Amniotic epithelial cell (primary cell): ENCODE measurements at regions not wholly inside any gene's neighbourhood (a gene's known extent, or its start where the extent isn't known, plus 50 kb on each side); places are given as distances from the start of the nearest gene placed in this dataset.

Experiments used
- DNase-seq: peaks from one replicate; pipeline ENCODE4 v3.0.0-alpha.2; 2010; ENCODE audit warnings: low read depth

- DNase-seq = no peak
These were observed 74.3 kb downstream of the RTL6 start for GRCh38 chr22:44423556-44424358.

- DNase-seq = no peak
These were observed 75.2 kb downstream of the RTL6 start for GRCh38 chr22:44422746-44423380.

DNA sequence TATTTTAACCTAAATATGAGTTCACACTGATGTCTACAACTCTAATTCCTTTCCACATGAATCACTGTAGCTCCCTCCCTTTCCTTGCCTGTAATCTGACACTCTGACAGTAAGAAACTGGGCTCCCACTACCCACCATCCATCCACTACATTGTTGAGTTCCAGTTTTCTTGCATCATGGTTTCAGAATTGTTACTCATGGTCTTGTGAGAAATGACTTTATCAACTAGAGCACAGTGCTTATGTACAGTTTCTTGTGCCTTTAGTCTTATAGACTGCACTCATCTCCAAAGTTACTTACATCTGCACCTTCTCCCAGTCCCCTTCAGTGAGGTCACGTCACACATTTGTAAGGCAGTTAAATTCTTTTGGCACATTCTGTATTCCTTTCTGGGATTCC is 78.6 kb downstream of the RTL6 start:
- peak; percentile 10 for DNase-seq

GRCh38 chr22:44413211-44413610 is 84.8 kb downstream of the RTL6 start:
- DNase-seq = no peak

DNA sequence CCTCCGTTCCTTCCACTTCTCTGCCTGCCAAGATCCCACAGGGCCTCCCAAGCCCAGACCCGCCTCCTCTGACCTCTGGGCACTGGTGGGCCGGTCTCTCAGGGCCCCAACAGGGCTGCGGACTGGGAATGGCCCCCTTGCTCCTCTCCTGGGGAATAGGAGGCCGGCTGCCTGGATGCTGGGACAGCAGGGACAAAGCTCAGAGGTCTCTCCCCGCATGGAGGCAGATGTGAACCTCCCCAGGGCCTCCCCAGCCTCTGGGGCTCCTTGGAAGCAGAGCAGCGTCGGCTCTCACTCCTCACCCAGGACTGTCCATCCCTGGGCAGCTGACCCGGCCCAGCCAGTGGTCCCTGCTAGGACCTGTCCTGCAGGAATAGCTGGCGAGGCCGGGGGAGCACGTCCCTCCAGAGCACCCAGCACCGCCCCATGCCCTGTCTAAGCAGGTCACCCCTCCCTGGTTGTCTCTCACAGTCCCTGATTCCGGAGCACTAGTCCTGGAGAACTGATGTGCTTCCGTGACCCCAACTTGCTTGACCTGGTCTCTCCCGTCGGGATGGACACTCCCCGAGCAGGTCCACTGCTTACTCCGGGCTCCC is 85.8 kb downstream of the RTL6 start:
- DNase-seq = no peak

DNA sequence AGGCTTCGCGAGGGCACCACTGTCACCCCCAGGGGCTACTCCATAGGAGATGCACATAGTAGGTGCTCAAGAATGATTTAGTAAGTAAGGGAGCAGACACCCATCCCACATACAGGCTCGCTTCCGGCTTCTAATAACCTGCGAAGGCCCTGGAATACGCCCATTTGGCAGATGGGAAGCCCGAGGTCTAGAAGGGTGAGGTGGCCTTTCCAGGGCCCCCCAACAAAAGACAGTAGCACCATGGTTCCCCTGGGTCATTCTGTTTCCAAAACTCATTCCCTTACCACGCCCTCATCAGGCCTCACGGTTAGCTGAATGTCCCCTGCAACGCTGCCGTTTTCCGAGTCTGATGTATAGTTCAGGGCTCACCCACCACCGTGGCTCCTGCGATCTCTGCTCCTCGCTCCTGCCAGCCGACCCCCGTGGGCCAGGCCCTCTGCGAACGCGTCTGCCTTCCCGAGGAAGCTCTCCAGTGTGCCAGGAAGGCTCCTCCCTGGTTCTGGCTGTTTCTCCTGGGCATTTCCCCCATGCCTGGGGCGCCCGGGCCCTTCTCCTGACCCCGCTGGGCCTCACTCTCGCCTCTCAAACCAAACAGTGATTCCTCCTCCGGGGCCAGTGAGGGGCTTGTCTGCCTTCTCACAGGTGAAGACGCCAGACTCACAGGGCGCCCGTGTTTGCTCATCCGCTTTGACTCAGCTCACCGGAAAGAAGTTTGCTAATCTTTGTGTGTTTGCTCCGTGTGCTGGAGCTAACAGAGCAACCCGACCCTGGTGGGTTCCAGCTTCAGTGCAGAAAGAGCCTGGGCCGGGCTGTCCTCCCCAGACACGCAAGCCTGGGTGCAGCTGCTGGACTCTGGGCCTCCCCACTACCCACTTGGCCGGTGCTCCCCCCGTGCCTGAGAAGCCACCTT is 86.6 kb downstream of the RTL6 start:
- no peak for DNase-seq

GRCh38 chr22:44410451-44410991 is 87.5 kb downstream of the RTL6 start:
- DNase-seq = no peak

GRCh38 chr22:44409974-44410316 is 88.1 kb downstream of the RTL6 start:
- DNase-seq = no peak

- DNase-seq = no peak
These were observed 88.6 kb downstream of the RTL6 start for GRCh38 chr22:44409211-44409973.

DNA sequence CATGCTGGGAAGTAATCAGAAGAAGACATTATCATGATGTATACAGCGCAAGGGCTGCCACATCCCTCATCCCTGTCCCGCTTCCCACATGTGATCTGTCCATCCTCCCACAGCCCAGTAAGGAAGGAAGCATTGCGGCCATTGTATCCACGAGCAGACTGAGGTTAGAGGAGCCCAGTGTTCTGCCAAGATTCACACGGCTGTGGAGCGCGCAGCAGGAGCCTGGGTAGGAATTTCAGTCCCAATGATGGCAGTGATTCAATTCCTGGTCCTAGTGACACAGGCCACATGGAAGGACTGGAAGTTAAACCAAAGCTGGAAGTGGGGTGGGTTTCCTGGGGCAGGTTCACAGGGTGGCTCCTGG is 89.2 kb downstream of the RTL6 start:
- no peak for DNase-seq

GRCh38 chr22:44407987-44408828 is 89.8 kb downstream of the RTL6 start:
- no peak for DNase-seq

DNA sequence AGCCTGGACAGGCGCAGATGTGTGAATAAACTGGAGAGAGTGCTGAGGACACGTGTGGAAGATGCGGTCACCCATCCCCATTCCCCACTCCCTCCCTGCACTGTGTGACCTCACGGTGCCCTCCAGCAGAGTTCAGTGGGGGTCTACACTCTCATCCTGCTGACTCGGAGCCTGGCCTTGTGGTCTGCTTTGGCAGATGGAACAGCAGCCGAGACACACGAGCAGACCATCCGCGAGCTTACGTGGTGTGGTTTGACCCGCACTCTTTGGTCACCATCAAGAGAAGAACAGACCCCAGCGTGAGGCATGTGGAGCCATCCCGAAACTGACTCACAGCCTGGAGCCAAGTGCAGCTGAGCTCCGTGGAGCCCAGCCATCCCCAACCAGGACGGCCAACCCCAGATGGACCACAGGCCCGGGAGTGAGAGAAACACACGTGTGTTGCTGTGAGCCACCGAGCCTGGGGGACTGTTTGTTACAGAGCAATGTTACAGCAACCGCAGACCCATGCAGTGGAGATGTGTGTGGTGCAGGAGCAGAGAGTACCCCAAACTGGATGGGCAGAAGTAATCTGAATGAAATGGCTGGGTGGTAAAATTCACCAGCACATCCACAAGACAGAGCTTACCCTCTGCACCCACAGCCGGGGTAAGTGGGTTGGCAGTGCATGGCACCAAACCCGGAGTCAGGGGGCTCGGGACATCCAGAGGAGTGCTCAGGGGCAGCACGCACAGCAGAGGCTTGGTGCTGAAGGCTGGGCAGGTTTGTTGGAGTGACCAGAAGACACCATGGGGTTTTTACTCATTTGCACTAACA is 90.7 kb downstream of the RTL6 start:
- no peak for DNase-seq

GRCh38 chr22:44406341-44407170 is 91.5 kb downstream of the RTL6 start:
- DNase-seq = peak; percentile 10

GRCh38 chr22:44405661-44406060 is 92.4 kb downstream of the RTL6 start:
- no peak for DNase-seq

DNA sequence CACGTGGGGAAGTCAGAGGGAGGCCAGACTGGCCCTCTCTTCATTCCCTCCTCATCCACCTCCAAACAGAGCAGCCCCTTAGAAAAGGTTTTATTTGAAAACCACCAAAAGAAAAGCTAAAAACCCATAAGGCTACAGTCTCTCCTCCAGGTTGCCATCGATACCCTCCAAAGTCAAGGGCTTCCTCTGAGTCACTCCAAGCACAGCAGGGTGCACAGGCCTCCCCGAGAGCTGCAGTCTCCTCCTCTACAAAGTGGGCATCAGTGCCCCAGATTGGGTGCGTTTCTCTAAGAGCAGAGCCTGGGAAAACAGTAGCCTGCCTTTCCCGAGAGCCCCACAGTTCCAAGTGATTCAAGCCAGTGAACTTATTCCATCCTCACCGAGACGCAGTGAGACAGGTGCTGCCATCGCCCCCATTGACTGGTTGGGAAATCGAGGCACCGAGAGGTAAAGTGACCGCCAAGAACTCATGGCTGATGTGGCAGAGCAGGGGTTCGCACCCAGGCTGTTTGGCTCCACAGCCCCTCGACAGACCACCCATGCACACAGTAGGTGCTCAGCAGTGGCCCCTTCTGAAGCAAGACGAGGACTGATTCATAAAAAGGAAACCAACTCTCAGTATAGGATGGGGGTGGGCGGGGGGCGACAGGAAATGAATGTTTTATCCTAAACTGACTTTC is 91.7 kb upstream of the SHISAL1 start:
- no peak for DNase-seq

DNA sequence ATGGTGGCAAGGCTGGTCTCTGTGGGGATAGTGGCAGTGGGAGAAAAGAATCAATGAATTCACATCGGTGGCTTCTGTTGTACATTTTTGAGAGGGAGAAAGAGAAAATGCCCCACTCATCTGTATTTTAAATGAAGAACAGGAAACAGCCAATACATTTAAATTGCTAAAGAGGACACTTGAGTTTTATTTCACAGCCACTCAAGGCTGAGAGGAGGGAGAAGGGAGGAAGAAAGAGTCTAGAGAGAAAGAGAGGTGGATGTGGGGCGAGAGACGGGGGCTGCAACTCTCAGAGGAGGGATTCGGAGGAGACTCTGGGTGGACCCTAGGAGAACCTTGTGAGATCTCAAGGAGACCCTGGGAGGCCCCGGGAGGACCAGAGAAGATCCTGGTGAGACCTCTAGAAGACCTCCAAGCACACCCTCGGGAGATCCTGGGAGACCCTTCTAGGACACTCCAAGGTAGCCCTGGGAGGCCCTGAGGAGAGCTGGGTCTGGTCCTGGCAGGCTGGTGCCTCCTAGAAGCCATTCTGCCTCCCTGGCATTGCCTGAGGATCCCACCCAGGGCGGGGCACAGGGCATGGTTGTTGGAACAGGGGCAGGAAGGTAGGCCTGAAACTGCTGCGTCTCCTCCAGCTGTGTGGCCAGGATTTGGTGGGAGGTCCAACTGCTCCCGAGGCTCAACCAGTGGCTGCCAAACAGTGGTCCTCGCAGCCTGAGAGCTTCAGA is 91.0 kb upstream of the SHISAL1 start:
- no peak for DNase-seq

GRCh38 chr22:44403166-44403565 is 90.4 kb upstream of the SHISAL1 start:
- DNase-seq = no peak
